Hepatocyte (in vitro differentiated cells): ENCODE measurements at regions not wholly inside any gene's neighbourhood (a gene's known extent, or its start where the extent isn't known, plus 50 kb on each side); places are given as distances from the start of the nearest gene placed in this dataset.

Experiments used
- DNase-seq: peaks from one replicate; pipeline ENCODE4 v3.0.0-alpha.2; 2016; ENCODE audit warnings: low spot score
- H2AFZ ChIP-seq: fragments of 200-600 bp; sonication (generic); 2 replicates; pipeline ENCODE4 v1.6.0; 2016; ENCODE audit warnings: antibody characterized with exemption, mild to moderate bottlenecking
- H3K27ac ChIP-seq: fragments of 200-600 bp; sonication (generic); 2 replicates; pipeline ENCODE4 v1.5.1; 2016; ENCODE audit warnings: mild to moderate bottlenecking
- H3K27me3 ChIP-seq: fragments of 200-600 bp; sonication (generic); 2 replicates; pipeline ENCODE4 v1.6.1; 2016
- H3K36me3 ChIP-seq: fragments of 200-600 bp; sonication (generic); replicated peaks from 2 replicates; pipeline ENCODE4 v1.5.1; 2016; ENCODE audit warnings: low read depth; ENCODE audit not compliant: insufficient read depth
- H3K4me1 ChIP-seq: fragments of 200-600 bp; sonication (generic); 2 replicates; pipeline ENCODE4 v1.5.1; 2016; ENCODE audit warnings: mild to moderate bottlenecking, moderate library complexity; ENCODE audit not compliant: insufficient read depth
- H3K4me2 ChIP-seq: fragments of 200-600 bp; sonication (generic); 2 replicates; pipeline ENCODE4 v1.6.0; 2016
- H3K4me3 ChIP-seq: fragments of 200-600 bp; sonication (generic); 2 replicates; pipeline ENCODE4 v1.5.1; 2016; ENCODE audit warnings: mild to moderate bottlenecking
- H3K79me2 ChIP-seq: fragments of 200-600 bp; sonication (generic); 2 replicates; pipeline ENCODE4 v1.6.0; 2017; ENCODE audit warnings: mild to moderate bottlenecking
- H3K9me2 ChIP-seq: fragments of 200-600 bp; sonication (generic); replicated peaks from 2 replicates; pipeline ENCODE4 v1.6.0; 2017; ENCODE audit warnings: mild to moderate bottlenecking; ENCODE audit not compliant: insufficient read depth
- H3K9me3 ChIP-seq: fragments of 200-600 bp; sonication (generic); 2 replicates; pipeline ENCODE4 v1.5.1; 2016; ENCODE audit warnings: low read depth, mild to moderate bottlenecking
- H4K20me1 ChIP-seq: fragments of 200-600 bp; sonication (generic); 2 replicates; pipeline ENCODE4 v1.6.0; 2016; ENCODE audit warnings: mild to moderate bottlenecking; ENCODE audit not compliant: insufficient read depth, poor library complexity, severe bottlenecking
- CTCF ChIP-seq: fragments of 200-600 bp; sonication (generic); IDR thresholded peaks from 2 replicates; pipeline ENCODE4 v1.5.1; 2016; ENCODE audit warnings: antibody characterized with exemption, mild to moderate bottlenecking; ENCODE audit not compliant: poor library complexity
- EZH2 ChIP-seq: fragments of 200-600 bp; sonication (generic); IDR thresholded peaks from 2 replicates; pipeline ENCODE4 v1.6.1; 2016; ENCODE audit warnings: antibody characterized with exemption, mild to moderate bottlenecking, borderline replicate concordance
- EZH2phosphoT487 ChIP-seq: fragments of 200-600 bp; sonication (generic); IDR thresholded peaks from one replicate; pipeline ENCODE4 v1.6.1; 2018; ENCODE audit warnings: antibody characterized with exemption, mild to moderate bottlenecking, low read depth, moderate library complexity; ENCODE audit not compliant: unreplicated experiment, severe bottlenecking
- WGBS: methylation state at CpG from one replicate; pipeline ENCODE4 v1.1.6; 2016; ENCODE audit warnings: low lambda C conversion rate; ENCODE audit errors: missing lambda C conversion rate; 5-methylcytosine and 5-hydroxymethylcytosine counted together

- H2AFZ ChIP-seq = no peak overlapping the region
- no peak for DNase-seq
- H3K9me3 ChIP-seq = no peaks in the 10 kb centered on the region
- 75% methylated on average over 4 of the region's 4 CpGs for WGBS
- H3K27ac ChIP-seq = no peak overlapping the region
- no peaks in the 10 kb centered on the region for H3K36me3 ChIP-seq
- H3K9me2 ChIP-seq = no peaks in the 10 kb centered on the region
- no peak for TF ChIP-seq CTCF
- TF ChIP-seq EZH2 = no peak
- TF ChIP-seq EZH2phosphoT487 = no peak
- H3K79me2 ChIP-seq = no peaks in the 10 kb centered on the region
- no peaks in the 10 kb centered on the region for H3K4me1 ChIP-seq
- H3K4me3 ChIP-seq = no peak overlapping the region
- no peaks in the 10 kb centered on the region for H4K20me1 ChIP-seq
- H3K27me3 ChIP-seq = no peaks in the 10 kb centered on the region
- H3K4me2 ChIP-seq = no peak overlapping the region
Measured at GRCh38 chr10:83225781-83226180, 913.5 kb upstream of the GHITM start.

- TF ChIP-seq EZH2phosphoT487 = no peak
- TF ChIP-seq CTCF = no peak
- TF ChIP-seq EZH2 = no peak
- Histone ChIP-seq H3K27ac (no peak overlapping the region), H3K27me3 (no peaks in the 10 kb centered on the region), H2AFZ (no peak overlapping the region), H3K79me2 (no peaks in the 10 kb centered on the region), H4K20me1 (no peaks in the 10 kb centered on the region), H3K36me3 (no peaks in the 10 kb centered on the region), H3K9me2 (no peaks in the 10 kb centered on the region), H3K4me2 (no peak overlapping the region), H3K4me3 (no peak overlapping the region), H3K4me1 (no peaks in the 10 kb centered on the region), H3K9me3 (no peaks in the 10 kb centered on the region)
- 87% methylated on average over 8 of the region's 8 CpGs for WGBS
- DNase-seq = no peak
Measured at GRCh38 chr10:83229991-83230390, 909.3 kb upstream of the GHITM start.

- no peak overlapping the region for H3K27ac ChIP-seq
- no peaks in the 10 kb centered on the region for H3K4me1 ChIP-seq
- 82% methylated on average over 1 of the region's 1 CpG for WGBS
- no peak overlapping the region for H3K4me3 ChIP-seq
- H3K79me2 ChIP-seq = no peaks in the 10 kb centered on the region
- DNase-seq = no peak
- H3K9me2 ChIP-seq = no peaks in the 10 kb centered on the region
- H3K4me2 ChIP-seq = no peak overlapping the region
- TF ChIP-seq CTCF (no peak), EZH2phosphoT487 (no peak), EZH2 (no peak)
- H2AFZ ChIP-seq = no peak overlapping the region
- no peaks in the 10 kb centered on the region for H4K20me1 ChIP-seq
- H3K9me3 ChIP-seq = no peaks in the 10 kb centered on the region
- H3K36me3 ChIP-seq = no peaks in the 10 kb centered on the region
- H3K27me3 ChIP-seq = no peaks in the 10 kb centered on the region
Measured at GRCh38 chr10:83233691-83234090, 905.6 kb upstream of the GHITM start.

- Histone ChIP-seq H3K79me2 (no peaks in the 10 kb centered on the region), H4K20me1 (no peaks in the 10 kb centered on the region), H2AFZ (no peak overlapping the region), H3K27me3 (no peaks in the 10 kb centered on the region), H3K27ac (no peak overlapping the region), H3K4me2 (no peak overlapping the region), H3K9me2 (no peaks in the 10 kb centered on the region), H3K4me3 (no peak overlapping the region), H3K9me3 (peaks cover under 1% of the 10 kb centered on the region), H3K36me3 (no peaks in the 10 kb centered on the region), H3K4me1 (no peaks in the 10 kb centered on the region)
- TF ChIP-seq EZH2phosphoT487 = no peak
- TF ChIP-seq CTCF = no peak
- TF ChIP-seq EZH2 = no peak
- 70% methylated on average over 4 of the region's 4 CpGs for WGBS
- no peak for DNase-seq
Measured at GRCh38 chr10:83248106-83248631, 891.1 kb upstream of the GHITM start.
